Activated B cell treated with CpG ODN at 0.5 μM for 24 hours (primary cell): ENCODE measurements at regions not wholly inside any gene's neighbourhood (a gene's known extent, or its start where the extent isn't known, plus 50 kb on each side); places are given as distances from the start of the nearest gene placed in this dataset.

ENCODE experiments used
- ATAC-seq: fragments of 200-7000 bp; cut with Tn5 transposase; one replicate; pipeline ENCODE4 v1.10.0; 2021; ENCODE audit warnings: low read depth, mild to moderate bottlenecking, moderate library complexity
- CTCF ChIA-PET: fragments of 350-600 bp; sonication (Branson Sonifier 250); formaldehyde crosslinking; loops from one replicate; lab custom pipeline; 2021; ENCODE audit warnings: antibody characterized with exemption; lab: Charles Lee
- POLR2A ChIA-PET: fragments of 350-600 bp; sonication (Branson Sonifier 250); formaldehyde crosslinking; loops from one replicate; lab custom pipeline; 2021; ENCODE audit warnings: antibody characterized with exemption; lab: Charles Lee
- DNase-seq: peaks from one replicate; pipeline ENCODE4 v3.0.0; 2022
- H3K27ac Mint-ChIP-seq: one replicate; pipeline ENCODE4 v1.8.0; 2020; ENCODE audit warnings: mixed read lengths
- H3K27me3 Mint-ChIP-seq: one replicate; pipeline ENCODE4 v1.8.0; 2021; ENCODE audit warnings: mixed read lengths
- H3K36me3 Mint-ChIP-seq: one replicate; pipeline ENCODE4 v1.8.0; 2021; ENCODE audit warnings: low read depth, mixed read lengths
- H3K4me1 Mint-ChIP-seq: one replicate; pipeline ENCODE4 v1.8.0; 2021; ENCODE audit warnings: mixed read lengths
- H3K4me3 Mint-ChIP-seq: one replicate; pipeline ENCODE4 v1.8.0; 2020; ENCODE audit warnings: mild to moderate bottlenecking, mixed read lengths
- H3K9me3 Mint-ChIP-seq: one replicate; pipeline ENCODE4 v1.8.0; 2020; ENCODE audit warnings: mixed read lengths
- CTCF ChIP-seq: fragments of 200-600 bp; IDR thresholded peaks from one replicate; pipeline ENCODE4 v1.8.0; 2022; ENCODE audit warnings: antibody characterized with exemption, mild to moderate bottlenecking
- intact Hi-C: fragments of 100-400 bp; cut with micrococcal nuclease; formaldehyde crosslinking; loops from one replicate; pipeline ENCODE4 v1.15.1; 2024

- no peak for DNase-seq
- no peaks in the 10 kb centered on the region for H3K4me1 Mint-ChIP-seq
- no peaks in the 10 kb centered on the region for H3K36me3 Mint-ChIP-seq
- no peak for TF ChIP-seq CTCF
- H3K27ac Mint-ChIP-seq, result no peak overlapping the region
- intact Hi-C loops, result no loop called here
- ATAC-seq, result no peak
- no peak overlapping the region for H3K4me3 Mint-ChIP-seq
- peaks cover 5% of the 10 kb centered on the region for H3K9me3 Mint-ChIP-seq
- ChIA-PET POLR2A (no interaction called here), CTCF (no interaction called here)
- no peaks in the 10 kb centered on the region for H3K27me3 Mint-ChIP-seq
Observed at GRCh38 chr14:27187136-27187535, 589.3 kb upstream of the NOVA1 start.

- Mint-ChIP-seq H3K9me3 (peaks cover 5% of the 10 kb centered on the region), H3K36me3 (no peaks in the 10 kb centered on the region), H3K4me1 (no peaks in the 10 kb centered on the region), H3K27me3 (no peaks in the 10 kb centered on the region), H3K4me3 (no peak overlapping the region), H3K27ac (no peak overlapping the region)
- no peak for DNase-seq
- CTCF ChIA-PET, result no interaction called here
- no peak for TF ChIP-seq CTCF
- POLR2A ChIA-PET, result no interaction called here
- intact Hi-C loops, result no loop called here
- no peak for ATAC-seq
Observed at GRCh38 chr14:27190296-27190695, 592.5 kb upstream of the NOVA1 start.

- no peak overlapping the region for H3K4me3 Mint-ChIP-seq
- no peaks in the 10 kb centered on the region for H3K4me1 Mint-ChIP-seq
- TF ChIP-seq CTCF, result no peak
- peaks cover 8% of the 10 kb centered on the region for H3K9me3 Mint-ChIP-seq
- ChIA-PET CTCF (no interaction called here), POLR2A (no interaction called here)
- H3K27me3 Mint-ChIP-seq, result no peaks in the 10 kb centered on the region
- DNase-seq, result no peak
- no peak for ATAC-seq
- H3K27ac Mint-ChIP-seq, result no peak overlapping the region
- intact Hi-C loops, result no loop called here
- no peaks in the 10 kb centered on the region for H3K36me3 Mint-ChIP-seq
Observed at GRCh38 chr14:27199272-27199671, 601.4 kb upstream of the NOVA1 start.

GRCh38 chr14:27205036-27205435, 607.2 kb upstream of the NOVA1 start:
- no peak overlapping the region for H3K27ac Mint-ChIP-seq
- no peaks in the 10 kb centered on the region for H3K4me1 Mint-ChIP-seq
- POLR2A ChIA-PET, result no interaction called here
- no peaks in the 10 kb centered on the region for H3K36me3 Mint-ChIP-seq
- no peak overlapping the region for H3K4me3 Mint-ChIP-seq
- H3K27me3 Mint-ChIP-seq, result no peaks in the 10 kb centered on the region
- ATAC-seq, result no peak
- TF ChIP-seq CTCF, result no peak
- no peak for DNase-seq
- no peaks in the 10 kb centered on the region for H3K9me3 Mint-ChIP-seq
- intact Hi-C loops, result no loop called here
- CTCF ChIA-PET, result no interaction called here

GRCh38 chr14:27211741-27212140, 613.9 kb upstream of the NOVA1 start:
- H3K27ac Mint-ChIP-seq, result no peak overlapping the region
- CTCF ChIA-PET, result no interaction called here
- H3K27me3 Mint-ChIP-seq, result no peaks in the 10 kb centered on the region
- no peak for TF ChIP-seq CTCF
- H3K4me1 Mint-ChIP-seq, result no peaks in the 10 kb centered on the region
- POLR2A ChIA-PET, result no interaction called here
- peaks cover under 1% of the 10 kb centered on the region for H3K9me3 Mint-ChIP-seq
- DNase-seq (no peak), ATAC-seq (no peak)
- intact Hi-C loops, result no loop called here
- H3K4me3 Mint-ChIP-seq, result no peak overlapping the region
- no peaks in the 10 kb centered on the region for H3K36me3 Mint-ChIP-seq
